ENCODE measurements at regions not wholly inside any gene's neighbourhood (a gene's known extent, or its start where the extent isn't known, plus 50 kb on each side); places are given as distances from the start of the nearest gene placed in this dataset.

DNA sequence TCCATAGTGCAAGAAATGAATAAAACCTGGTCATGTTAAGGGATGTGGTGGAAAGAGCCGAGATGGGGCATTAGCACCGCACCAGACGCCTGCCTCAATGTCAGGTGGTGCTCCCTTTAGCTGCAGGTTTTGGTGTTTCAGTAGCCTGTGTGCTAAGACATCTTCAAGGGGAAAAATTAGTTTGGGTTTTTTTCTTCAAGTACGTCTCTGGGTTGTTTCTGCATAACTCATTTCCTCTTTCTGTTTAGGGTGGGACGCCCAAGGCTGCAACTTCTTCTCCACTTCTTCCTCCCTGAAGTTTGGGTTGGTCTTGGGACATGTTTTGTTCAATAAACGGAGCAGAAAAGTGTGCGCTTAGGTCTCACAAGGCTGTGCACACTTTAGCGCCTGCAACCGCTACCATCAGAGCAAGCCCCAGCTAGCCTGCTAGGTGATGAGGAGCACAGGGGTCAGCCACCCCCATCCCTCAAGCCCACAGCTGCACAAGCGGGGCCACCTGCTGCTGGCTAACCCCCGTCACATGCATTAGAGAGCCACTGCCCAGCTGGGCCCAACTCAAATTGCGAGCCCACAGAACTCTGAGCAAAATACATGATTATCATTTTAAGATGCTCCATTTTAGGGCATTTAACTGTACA lies 1495.7 kb downstream of the TBC1D22A start:
- 67 to 75% (median 74%) methylated on average over 12 of the region's 12 CpGs for WGBS, 3 donors
- H3K27ac ChIP-seq (ENCODE audit: low read depth, low read length), result no peak overlapping the region

DNA sequence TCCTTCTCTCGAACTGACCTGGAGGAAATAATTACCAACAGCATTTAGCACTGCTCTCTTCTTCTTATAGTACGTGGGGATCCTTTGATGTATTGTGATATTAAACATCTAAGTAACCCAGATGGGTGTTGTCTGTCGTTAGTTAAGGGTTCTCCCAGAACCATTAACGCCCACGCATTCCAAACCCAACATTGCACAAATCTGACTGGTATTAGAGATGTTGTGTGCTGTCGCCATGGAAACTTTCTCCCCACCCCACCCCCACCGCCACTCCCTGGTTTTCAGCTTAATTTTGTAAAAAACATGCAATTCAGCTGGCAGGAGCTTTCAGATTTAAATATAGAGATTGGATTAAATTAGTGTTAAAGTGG lies 1495.2 kb downstream of the TBC1D22A start:
- H3K27ac ChIP-seq (ENCODE audit: low read depth, low read length), result no peak overlapping the region
- 47 to 51% (median 48%) methylated on average over 7 of the region's 7 CpGs for WGBS, 3 donors

DNA sequence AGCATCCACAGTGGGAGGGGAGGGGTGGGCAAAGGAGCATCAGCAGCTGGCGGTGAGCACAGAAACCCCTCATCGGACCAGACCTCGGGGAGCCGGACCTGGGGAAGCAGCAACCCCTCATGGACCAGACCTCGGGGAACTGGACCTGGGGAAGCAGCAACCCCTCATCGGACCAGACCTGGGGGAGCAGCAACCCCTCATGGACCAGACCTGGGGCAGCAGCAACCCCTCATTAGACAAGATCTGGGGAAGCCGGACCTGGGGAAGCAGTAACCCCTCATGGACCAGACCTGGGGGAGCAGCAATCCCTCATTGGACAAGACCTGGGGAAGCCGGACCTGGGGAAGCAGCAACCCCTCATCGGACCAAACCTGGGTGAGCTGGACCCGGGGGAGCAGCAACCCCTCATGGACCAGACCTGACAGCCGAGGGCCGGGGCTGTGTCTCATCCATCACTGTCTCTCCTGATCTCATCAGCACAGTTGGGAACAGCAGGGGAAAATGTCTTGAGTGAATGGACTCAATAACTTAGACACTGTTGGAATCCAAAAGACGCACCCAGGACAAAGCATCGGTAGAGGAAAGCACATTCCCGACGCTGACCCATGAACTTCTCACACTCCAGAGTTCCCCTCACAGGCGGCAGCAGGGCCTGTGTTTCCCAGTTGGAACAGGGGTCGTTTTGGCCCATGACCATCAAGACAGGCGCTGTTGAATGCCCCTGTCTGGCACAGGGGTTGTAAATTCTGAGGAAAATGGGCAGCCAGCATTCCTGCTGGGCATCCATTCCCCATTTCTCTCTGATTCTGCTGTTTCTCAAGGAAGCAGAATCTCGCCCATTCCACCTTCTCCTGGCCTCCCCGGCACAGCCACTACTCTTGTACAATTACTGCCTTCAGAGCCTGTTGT lies 1494.6 kb downstream of the TBC1D22A start:
- 68 to 82% (median 81%) methylated on average over 21 of the region's 21 CpGs for WGBS, 3 donors

DNA sequence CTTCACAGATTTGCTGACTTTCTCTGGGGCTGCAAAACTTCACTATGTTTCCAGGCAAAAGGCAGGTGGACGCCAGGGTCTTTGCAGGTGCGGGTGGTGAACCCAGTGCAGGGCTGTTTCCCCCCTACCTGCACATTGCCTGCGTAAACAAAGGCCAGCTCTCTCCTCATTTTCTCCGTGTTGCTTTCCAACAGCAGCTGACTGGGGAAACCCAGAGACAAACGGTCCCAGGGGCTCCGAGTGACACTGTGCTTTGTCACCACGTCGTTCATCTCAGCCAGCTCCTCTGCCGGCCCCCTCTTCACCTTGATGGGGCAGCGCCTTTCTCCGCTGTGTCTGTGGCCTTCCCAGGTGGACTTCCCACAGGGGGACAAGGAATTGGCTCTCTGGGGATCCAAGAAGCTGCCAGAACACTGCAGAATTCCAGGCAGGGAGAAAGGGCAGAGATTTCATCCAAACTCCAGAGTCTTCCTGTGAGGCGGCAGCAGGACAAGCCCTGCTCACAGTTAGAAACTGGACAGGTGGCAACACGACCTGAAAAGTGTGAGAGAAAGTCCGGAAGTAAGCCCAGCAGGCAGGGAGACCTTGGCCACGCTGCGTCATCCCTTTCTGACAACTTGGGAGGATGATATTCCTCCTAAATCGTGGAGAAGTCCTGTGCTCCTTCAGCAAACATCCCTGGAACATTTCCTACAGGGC lies 1493.7 kb downstream of the TBC1D22A start:
- H3K27ac ChIP-seq (ENCODE audit: low read depth, low read length), result no peak overlapping the region
- 41 to 72% (median 71%) methylated on average over 17 of the region's 17 CpGs for WGBS, 3 donors

More for the DNA sequence above, 1494.6 kb downstream of the TBC1D22A start:
- no peak overlapping the region for H3K27ac ChIP-seq (ENCODE audit: low read depth, low read length)

DNA sequence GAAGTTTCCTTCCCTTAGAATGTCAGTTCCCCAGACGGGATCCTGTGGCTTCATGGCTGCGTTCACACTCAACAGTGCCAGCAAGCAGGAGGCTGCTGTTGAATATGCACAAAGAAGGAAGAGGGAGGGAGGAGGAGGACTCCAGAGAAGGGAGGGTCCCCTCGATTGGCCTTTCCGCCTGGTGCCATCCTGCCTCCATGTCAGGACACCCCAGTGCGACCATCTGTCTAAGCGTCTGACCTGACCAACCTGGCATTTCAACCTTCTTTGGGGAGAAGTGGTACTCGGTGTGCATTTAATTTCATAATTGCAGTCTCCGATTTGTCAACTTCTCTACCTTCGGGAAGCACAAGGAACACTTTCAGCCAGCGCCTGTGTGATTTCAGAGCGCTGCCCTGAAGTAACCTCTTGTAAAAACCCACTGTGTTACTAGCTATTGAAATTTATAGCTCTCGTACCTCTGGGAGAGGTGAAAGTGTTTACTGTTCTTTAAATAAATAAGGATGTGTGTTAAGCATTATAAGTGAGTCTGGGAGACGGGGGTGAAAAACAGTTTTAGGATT lies 1491.9 kb downstream of the TBC1D22A start:
- no peak overlapping the region for H3K27ac ChIP-seq (ENCODE audit: low read depth, low read length)
- WGBS, 3 donors, result 11 to 22% (median 11%) methylated on average over 13 of the region's 13 CpGs

DNA sequence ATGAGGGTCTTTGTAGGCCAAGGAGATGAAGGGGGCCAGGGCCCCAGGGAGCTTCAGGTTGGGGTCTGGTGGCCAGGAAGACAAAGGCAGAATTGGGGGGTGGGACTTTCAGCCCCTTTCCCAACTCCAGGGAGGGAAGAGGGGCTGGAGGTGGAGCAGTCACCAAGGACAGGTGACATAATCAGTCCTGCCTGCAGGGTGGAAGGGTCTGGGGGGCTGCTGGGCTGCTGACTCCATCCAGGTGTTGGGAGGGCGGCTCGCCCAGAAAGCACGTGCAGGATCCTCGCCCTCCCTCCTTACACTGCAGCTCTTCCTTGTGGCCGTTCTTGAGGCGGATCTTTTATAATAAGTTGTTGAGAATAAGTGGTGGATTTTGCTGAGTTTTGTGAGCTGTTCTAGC lies 1491.1 kb downstream of the TBC1D22A start:
- no peak overlapping the region for H3K27ac ChIP-seq (ENCODE audit: low read depth, low read length)
- 42 to 60% (median 50%) methylated on average over 6 of the region's 6 CpGs for WGBS, 3 donors

DNA sequence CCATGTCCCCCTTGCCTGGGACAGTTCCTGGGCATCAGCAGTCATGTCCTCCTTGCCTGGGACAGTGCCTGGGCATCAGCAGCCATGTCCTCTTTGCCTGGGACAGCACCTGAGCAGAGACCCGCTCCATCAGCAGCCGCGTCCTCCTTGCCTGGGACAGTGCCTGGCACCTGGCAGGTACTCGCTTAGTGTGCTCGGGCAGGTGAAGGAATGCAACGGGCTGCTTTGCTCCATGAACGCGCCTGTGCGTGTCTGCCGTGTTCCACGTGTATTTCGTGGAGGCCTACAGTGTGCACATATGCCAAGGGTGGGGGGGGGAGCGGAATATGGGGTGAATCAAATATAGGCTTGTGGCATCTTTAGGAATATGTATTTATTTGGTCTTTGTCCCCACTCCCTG lies 1490.7 kb downstream of the TBC1D22A start:
- WGBS, 3 donors, result 88 to 93% (median 91%) methylated on average over 13 of the region's 13 CpGs
- H3K27ac ChIP-seq (ENCODE audit: low read depth, low read length), result no peak overlapping the region

DNA sequence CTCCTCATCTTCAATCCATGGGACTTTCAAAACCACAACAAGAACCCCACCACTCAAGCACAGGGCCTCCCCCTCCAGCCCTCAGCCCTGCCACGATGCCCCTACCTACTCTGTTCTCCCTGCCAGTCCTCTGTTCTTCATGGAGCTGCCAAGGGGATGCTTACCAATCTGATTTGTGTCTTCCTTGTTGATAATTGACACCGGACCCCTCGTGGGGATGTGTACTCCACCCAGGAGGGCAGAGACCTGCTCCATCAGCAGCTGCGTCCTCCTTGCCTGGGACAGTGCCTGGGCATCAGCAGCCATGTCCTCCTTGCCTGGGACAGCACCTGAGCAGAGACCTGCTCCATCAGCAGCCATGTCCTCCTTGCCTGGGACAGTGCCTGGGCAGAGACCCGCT lies 1489.2 kb downstream of the TBC1D22A start:
- no peak overlapping the region for H3K27ac ChIP-seq (ENCODE audit: low read depth, low read length)
- WGBS, 3 donors, result 72 to 82% (median 78%) methylated on average over 4 to 5 of the region's 5 CpGs

DNA sequence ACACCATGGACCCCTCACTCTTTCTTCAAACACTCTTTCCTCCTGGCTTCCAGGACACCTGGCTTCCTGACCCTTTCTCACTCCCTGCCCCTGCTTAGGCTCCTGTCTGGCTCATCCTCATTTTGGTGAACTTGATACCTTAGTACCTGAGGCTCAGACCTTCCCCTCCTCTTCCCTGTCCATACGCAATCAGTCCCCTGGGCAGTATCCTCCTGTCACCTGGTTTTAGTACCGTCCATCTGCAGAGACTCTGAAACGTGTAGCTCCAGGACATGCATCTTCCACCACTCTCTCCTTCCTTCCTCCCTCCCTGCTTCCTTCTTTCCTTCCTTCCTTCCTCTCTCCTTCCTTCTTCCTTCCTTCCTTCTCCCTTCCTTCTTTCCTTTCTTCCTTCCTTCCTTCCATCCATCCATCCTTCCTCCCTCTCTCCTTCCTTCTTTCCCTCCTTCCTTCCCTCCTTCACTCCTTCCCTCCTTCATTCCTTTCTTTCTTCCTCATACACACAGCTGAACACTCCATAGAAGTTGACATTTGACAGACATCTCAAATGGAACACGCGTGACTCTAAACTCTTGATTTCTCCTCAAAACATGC lies 1488.6 kb downstream of the TBC1D22A start:
- H3K27ac ChIP-seq (ENCODE audit: low read depth, low read length), result no peak overlapping the region
- whole genome bisulfite sequencing, 3 donors, result 64 to 74% (median 72%) methylated on average over 5 of the region's 5 CpGs

DNA sequence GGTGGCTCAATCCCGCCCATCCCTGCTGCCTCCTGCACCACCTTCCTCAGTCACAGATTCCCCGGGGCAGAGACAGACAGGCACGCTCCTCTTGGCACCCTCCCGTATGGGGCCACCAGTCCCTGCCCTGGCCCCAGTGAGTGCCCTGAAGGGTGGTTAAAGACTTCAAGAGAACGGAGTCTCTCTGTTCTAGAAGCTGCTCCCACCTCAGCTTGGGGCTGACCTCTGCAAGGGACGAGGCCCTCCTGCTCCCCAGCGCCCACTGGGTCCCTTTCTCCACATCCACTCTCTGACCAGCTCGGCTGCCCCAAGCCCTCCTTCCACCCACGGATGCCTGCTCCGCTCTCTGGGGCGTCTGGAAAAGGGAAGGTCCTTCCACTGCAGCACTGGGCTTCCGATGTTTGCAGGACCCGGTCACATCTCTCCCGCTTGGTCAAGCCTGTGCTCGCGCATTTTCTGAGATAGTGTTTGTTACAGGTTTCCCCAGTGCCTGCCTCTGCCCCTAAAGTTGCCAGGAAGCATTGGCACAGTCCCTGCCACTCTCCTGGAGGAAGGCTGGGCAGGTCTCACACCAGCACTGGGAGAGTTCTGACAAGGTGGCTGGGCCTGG lies 1487.9 kb downstream of the TBC1D22A start:
- no peak overlapping the region for H3K27ac ChIP-seq (ENCODE audit: low read depth, low read length)
- 58 to 78% (median 77%) methylated on average over 16 of the region's 16 CpGs for WGBS, 3 donors

DNA sequence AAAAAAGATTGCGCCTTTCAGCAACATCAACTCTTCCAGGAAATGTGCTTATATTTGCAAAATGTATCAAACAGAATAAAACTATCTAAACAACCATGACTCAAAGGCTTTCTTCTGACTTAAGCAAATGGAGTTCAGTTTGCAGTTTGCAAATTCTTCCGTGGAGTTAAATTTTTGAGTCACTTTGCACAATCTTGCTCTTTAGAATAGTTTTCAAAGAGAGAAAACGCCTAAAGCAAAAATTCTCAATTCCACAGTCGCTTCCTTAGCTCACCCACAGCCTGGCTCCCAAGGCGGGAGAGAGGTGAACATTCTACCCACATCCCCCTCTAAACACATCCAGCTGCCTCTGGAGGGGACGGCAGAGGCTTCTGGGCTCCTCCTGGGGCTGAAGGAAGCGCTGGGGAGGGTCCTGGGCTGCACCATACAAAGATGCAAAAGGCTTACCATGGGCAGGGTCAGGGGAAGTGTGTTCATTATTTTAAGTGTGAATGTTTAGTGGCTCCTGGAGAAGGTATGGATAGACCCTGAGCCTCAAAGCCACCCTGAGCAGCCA lies 1487.3 kb downstream of the TBC1D22A start:
- 56 to 78% (median 75%) methylated on average over 6 to 7 of the region's 7 CpGs for WGBS, 3 donors

DNA sequence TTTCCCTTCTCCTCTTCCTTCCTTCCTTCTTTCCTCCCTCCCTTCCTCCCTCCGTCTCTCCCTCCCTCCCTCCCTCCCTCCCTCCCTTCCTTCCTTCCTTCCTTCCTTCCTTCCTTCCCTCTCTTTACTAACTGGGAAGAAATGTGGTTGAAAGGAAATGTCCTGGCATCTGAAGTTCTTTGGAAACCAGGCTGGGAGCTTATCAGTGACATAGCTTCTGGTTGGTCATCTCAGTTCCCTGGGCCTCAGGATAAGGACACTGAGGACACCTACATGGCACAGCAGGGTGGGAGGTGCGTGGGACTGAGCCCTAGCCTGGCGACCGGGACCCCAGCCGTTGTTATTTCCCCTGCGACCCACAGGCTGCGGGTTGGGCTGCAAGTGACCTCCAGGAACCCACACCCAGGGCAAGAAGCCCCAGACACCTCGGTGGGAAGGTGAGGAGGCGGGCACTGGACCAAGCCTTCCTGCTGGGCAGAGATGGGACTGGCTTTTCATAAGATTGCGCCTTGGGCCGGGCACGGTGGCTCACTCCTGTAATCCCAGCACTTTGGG lies 1486.5 kb downstream of the TBC1D22A start:
- 55 to 76% (median 71%) methylated on average over 10 of the region's 12 CpGs for WGBS, 3 donors

More for the DNA sequence above, 1487.3 kb downstream of the TBC1D22A start:
- no peak overlapping the region for H3K27ac ChIP-seq (ENCODE audit: low read depth, low read length)

DNA sequence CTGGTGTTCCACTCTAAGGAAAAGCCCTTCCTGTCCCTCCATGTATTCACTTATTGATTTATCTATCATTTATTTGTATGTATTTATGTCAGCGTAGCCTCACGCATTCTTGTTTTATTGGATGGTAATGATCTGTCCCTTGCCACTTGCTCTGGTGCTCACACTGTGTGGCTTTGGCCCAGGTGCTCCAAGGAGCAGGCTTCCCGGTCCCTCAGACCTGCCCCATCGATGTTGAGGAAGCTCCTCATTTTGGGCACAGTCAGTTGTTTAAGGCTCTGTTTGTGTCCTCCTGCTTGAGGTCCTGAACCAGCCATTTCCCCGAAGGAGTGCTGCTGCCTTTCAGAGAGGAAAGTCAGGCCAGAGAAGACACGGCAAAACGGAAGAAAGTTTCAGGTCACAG lies 1485.4 kb downstream of the TBC1D22A start:
- no peak overlapping the region for H3K27ac ChIP-seq (ENCODE audit: low read depth, low read length)
- WGBS, 3 donors, result 65 to 86% (median 84%) methylated on average over 7 of the region's 7 CpGs

More for the DNA sequence above, 1486.5 kb downstream of the TBC1D22A start:
- no peak overlapping the region for H3K27ac ChIP-seq (ENCODE audit: low read depth, low read length)

DNA sequence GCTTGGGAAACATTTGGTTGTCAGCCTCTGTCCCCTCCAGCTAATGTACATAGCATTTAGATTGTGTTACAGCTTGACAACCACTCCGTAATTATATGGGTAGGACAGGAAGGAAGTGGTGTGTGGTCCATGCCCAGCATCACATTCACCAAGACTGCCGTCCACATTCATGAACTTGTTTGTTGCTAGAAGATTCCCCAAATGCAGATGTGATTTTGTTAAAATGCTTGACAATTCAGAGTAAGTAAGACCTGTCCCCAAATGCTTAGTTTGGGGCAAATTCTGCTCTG lies 1482.7 kb downstream of the TBC1D22A start:
- WGBS, 3 donors, result 27 to 47% (median 41%) methylated on average over 2 of the region's 2 CpGs

DNA sequence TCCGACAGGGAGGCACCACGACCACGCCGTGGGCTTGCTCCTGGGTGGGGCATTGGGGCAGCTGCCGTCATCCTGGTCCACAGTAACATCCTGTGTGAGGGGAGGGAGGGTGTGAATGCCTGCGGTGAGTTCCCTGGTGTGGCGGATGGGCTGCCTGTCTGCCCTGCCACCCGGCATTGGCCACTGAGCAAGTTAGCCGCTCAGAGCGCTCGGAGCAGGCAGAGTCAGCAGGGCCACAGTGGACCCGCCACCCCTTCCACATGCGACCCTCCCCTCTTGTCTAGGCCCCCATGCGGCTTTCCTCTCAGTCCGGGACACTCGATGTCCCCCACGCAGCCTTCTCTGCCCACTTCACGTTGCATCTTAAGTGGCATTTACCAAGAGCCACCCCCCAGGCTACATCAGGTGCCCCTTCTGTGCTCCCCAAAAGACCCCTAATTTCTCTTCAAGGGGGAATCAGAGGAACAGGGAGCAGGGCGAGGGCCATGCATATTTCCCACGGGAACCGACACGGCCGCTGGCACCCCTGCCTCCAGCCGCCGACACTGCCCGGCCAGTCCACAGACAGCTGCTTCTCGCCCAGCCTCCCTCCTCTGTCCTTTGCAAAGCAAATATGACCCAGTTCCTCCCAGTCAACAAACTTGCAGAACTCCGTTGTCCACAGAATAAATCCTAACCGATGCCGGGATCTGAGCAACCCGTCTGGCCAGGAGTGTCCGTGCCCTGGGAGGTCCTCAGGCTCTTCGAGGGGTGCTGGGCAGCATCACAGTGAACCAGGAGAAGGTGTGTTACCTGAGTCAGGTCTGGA lies 1482.1 kb downstream of the TBC1D22A start:
- 78 to 93% (median 91%) methylated on average over 33 of the region's 33 CpGs for WGBS, 3 donors
- no peak overlapping the region for H3K27ac ChIP-seq (ENCODE audit: low read depth, low read length)

More for the DNA sequence above, 1482.7 kb downstream of the TBC1D22A start:
- H3K27ac ChIP-seq (ENCODE audit: low read depth, low read length), result no peak overlapping the region

DNA sequence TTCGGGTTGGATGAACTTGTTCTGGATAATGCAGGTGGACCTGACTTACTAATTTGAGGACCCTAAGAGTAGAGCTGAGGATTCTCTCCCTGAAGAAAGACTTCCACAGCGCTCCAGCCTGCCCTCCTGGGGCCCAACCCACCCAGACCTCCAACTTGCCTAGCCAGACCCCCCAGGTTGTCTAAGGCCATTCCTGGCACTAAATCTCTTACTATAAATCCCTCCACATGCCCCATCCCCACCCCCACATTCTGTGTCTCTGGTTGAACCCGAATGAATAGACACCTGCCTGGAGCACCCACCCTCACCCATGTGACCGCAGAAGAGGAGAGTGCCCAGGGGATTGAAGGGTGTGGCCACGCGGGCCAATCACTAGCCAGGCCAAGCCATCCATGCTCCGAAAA lies 1480.0 kb downstream of the TBC1D22A start:
- WGBS, 3 donors, result 84 to 94% (median 90%) methylated on average over 7 of the region's 7 CpGs
- no peak overlapping the region for H3K27ac ChIP-seq (ENCODE audit: low read depth, low read length)

DNA sequence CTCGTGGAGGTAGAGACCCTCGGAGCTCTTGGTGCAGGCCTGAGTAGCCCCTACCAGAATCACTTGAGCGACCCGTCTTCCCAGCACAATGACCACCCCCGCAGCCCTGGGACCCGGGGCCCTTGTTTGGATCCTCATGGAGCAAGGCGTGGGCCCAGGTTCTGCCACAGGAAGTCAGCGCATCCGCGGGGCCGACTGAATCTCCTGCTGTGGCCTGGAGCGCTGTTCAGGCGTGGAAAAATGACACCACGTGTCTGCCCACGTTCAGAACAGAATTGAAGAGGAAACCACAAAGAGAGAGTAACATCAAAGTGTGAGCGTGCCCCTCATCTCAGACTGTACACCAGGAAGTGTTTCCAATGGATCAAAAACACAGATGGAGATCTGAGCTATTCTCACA lies 1479.2 kb downstream of the TBC1D22A start:
- no peak overlapping the region for H3K27ac ChIP-seq (ENCODE audit: low read depth, low read length)
- WGBS, 3 donors, result 72 to 74% (median 73%) methylated on average over 16 of the region's 16 CpGs
